ENCODE measurements at regions not wholly inside any gene's neighbourhood (a gene's known extent, or its start where the extent isn't known, plus 50 kb on each side); places are given as distances from the start of the nearest gene placed in this dataset.

DNA sequence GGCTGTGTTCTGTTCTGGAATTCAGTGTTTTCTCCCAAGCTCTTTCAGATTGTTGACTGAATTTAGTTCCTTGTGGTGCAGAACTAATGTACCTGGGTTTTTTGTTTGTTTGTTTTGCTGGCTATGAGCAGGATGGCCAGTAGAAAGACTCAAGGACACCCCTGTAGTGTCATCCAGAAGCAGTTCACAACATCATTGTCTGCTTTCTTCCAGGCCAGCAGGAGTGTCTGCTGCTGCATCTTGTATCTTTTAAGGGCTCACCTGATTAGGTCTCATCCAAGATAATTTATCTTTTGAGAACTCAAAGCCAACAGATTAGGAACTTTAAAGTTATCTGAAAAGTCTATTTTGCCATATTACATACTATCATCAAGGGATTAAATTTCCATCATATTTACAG lies 318.5 kb upstream of the MC4R start:
- Histone ChIP-seq H3K56ac (ENCODE audit: insufficient read length, low read depth, low read length) (no peak overlapping the region), H2BK120ac (ENCODE audit: low read depth, low read length, poor library complexity, severe bottlenecking) (no peak overlapping the region), H3K4me1 (ENCODE audit: insufficient read depth, low read length) (no peaks in the 10 kb centered on the region), H2AFZ (ENCODE audit: low read length) (no peak overlapping the region), H3K23me2 (ENCODE audit: insufficient read length, low read depth, low read length, poor library complexity, severe bottlenecking) (no peaks in the 10 kb centered on the region), H3K9ac (ENCODE audit: extremely low read depth, insufficient read length, low read length) (no peak overlapping the region), H4K8ac (replicated peaks; ENCODE audit: insufficient read length, low read depth, low read length) (no peak overlapping the region), H3K9me3 (ENCODE audit: control insufficient read depth, low read depth, low read length) (no peaks in the 10 kb centered on the region), H3K18ac (ENCODE audit: insufficient read length, low read depth, low read length) (no peak overlapping the region), H3K4me2 (ENCODE audit: insufficient read depth, insufficient read length, low read length) (no peak overlapping the region), H2BK5ac (ENCODE audit: insufficient read length, low read length) (no peak overlapping the region), H3K79me1 (ENCODE audit: insufficient read depth, low read depth, low read length, poor library complexity, severe bottlenecking) (no peaks in the 10 kb centered on the region), H3K79me2 (ENCODE audit: insufficient read depth, low read length) (no peaks in the 10 kb centered on the region), H2BK12ac (ENCODE audit: insufficient read length, low read depth, low read length) (no peak overlapping the region), H3K14ac (ENCODE audit: insufficient read depth, low read length) (no peak overlapping the region), H2AK5ac (ENCODE audit: insufficient read length, low read length) (no peak overlapping the region), H4K20me1 (ENCODE audit: control insufficient read depth, insufficient read depth, insufficient read length) (no peaks in the 10 kb centered on the region), H3K23ac (ENCODE audit: insufficient read length, low read depth, low read length) (no peak overlapping the region), H3K4ac (ENCODE audit: low read depth, low read length) (no peak overlapping the region), H4K5ac (ENCODE audit: insufficient read length, low read depth, low read length) (no peak overlapping the region), H2BK15ac (ENCODE audit: low read depth, low read length) (no peak overlapping the region), H2BK20ac (ENCODE audit: low read depth, low read length, poor library complexity, severe bottlenecking) (no peak overlapping the region), H4K91ac (ENCODE audit: insufficient read length, low read depth, low read length) (no peak overlapping the region), H3K27me3 (ENCODE audit: insufficient read depth, low read length) (no peaks in the 10 kb centered on the region), H3T11ph (ENCODE audit: low read length) (no peak overlapping the region), H3K27ac (ENCODE audit: insufficient read length, low read depth, low read length) (no peak overlapping the region)
- no peak for DNase-seq
- 0 out of 4 replicates have a peak, but pooled peaks cover 0 to 2% of the 10 kb centered on the region in 2 experiments for H3K4me1 Mint-ChIP-seq
- H3K36me3 Mint-ChIP-seq (ENCODE audit: insufficient read depth in 1 of 3, low read depth in 3 of 3), result no peaks in the 10 kb centered on the region
- H3K27ac Mint-ChIP-seq, result no peak overlapping the region
- no peaks in the 10 kb centered on the region for H3K9me3 Mint-ChIP-seq
- 0 out of 2 replicates have a peak, but pooled peaks cover 1% of the 10 kb centered on the region for H3K27me3 Mint-ChIP-seq (ENCODE audit: low read depth)
- no peak overlapping the region for H3K4me3 Mint-ChIP-seq
- TF ChIP-seq, protein P1, sequence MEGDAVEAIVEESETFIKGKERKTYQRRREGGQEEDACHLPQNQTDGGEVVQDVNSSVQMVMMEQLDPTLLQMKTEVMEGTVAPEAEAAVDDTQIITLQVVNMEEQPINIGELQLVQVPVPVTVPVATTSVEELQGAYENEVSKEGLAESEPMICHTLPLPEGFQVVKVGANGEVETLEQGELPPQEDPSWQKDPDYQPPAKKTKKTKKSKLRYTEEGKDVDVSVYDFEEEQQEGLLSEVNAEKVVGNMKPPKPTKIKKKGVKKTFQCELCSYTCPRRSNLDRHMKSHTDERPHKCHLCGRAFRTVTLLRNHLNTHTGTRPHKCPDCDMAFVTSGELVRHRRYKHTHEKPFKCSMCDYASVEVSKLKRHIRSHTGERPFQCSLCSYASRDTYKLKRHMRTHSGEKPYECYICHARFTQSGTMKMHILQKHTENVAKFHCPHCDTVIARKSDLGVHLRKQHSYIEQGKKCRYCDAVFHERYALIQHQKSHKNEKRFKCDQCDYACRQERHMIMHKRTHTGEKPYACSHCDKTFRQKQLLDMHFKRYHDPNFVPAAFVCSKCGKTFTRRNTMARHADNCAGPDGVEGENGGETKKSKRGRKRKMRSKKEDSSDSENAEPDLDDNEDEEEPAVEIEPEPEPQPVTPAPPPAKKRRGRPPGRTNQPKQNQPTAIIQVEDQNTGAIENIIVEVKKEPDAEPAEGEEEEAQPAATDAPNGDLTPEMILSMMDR (conservative IDR thresholded peaks at IDR 0.05), result no peak
